Keratinocyte (primary cell): ENCODE measurements at regions not wholly inside any gene's neighbourhood (a gene's known extent, or its start where the extent isn't known, plus 50 kb on each side); places are given as distances from the start of the nearest gene placed in this dataset.

Experiments used
- DNase-seq: peaks from one replicate; pipeline ENCODE4 v3.0.0-alpha.2; 2011; ENCODE audit warnings: low read depth, missing footprints, low spot score
- FAIRE-seq: peaks from 2 replicates; lab custom pipeline; 2011; peaks lifted over from hg19 to GRCh38; lab: Jason Lieb, UNC
- H2AFZ ChIP-seq: 2 replicates; pipeline ENCODE4 v1.6.0; 2012; ENCODE audit warnings: low read length, control low read depth, inconsistent platforms; ENCODE audit not compliant: control insufficient read depth
- H3K27ac ChIP-seq: 2 replicates; pipeline ENCODE4 v1.5.1; 2011; ENCODE audit warnings: low read length; ENCODE audit not compliant: control insufficient read depth, insufficient read depth
- H3K27me3 ChIP-seq: 3 replicates; pipeline ENCODE4 v1.6.0; 2011; ENCODE audit warnings: low read length; ENCODE audit not compliant: control insufficient read depth, insufficient read depth; ENCODE audit errors: extremely low read depth
- H3K36me3 ChIP-seq, 2 experiments: 2 replicates in 1 of 2; 3 replicates in 1 of 2; pipeline ENCODE4 v1.5.1; 2011; ENCODE audit warnings: low read length in 2 of 2, mild to moderate bottlenecking in 1 of 2; ENCODE audit not compliant: control insufficient read depth in 2 of 2, insufficient read depth in 2 of 2; ENCODE audit errors: extremely low read depth in 1 of 2
- H3K4me1 ChIP-seq: 3 replicates; pipeline ENCODE4 v1.5.1; 2011; ENCODE audit warnings: low read length; ENCODE audit not compliant: control insufficient read depth, insufficient read depth; ENCODE audit errors: extremely low read depth
- H3K4me2 ChIP-seq: 3 replicates; pipeline ENCODE4 v1.6.0; 2011; ENCODE audit warnings: low read depth, low read length; ENCODE audit not compliant: control insufficient read depth, insufficient read depth; ENCODE audit errors: extremely low read depth
- H3K4me3 ChIP-seq, 3 experiments: fragments of 200-600 bp in 1 of 3; sonication (generic) in 1 of 3; 2 replicates in 2 of 3; 3 replicates in 1 of 3; pipeline ENCODE4 v1.5.1; 2011 to 2016; ENCODE audit warnings: low read length in 3 of 3, mild to moderate bottlenecking in 3 of 3, control low read depth in 2 of 3, inconsistent platforms in 1 of 3, low read depth in 1 of 3, mixed read lengths in 1 of 3, mixed run types in 1 of 3, moderate library complexity in 1 of 3; ENCODE audit not compliant: control insufficient read depth in 2 of 3, insufficient read depth in 2 of 3; ENCODE audit errors: extremely low read depth in 1 of 3
- H3K79me2 ChIP-seq: 2 replicates; pipeline ENCODE4 v1.6.0; 2012; ENCODE audit warnings: low read length; ENCODE audit not compliant: control insufficient read depth, insufficient read depth
- H3K9ac ChIP-seq: 3 replicates; pipeline ENCODE4 v1.6.0; 2011; ENCODE audit warnings: low read length; ENCODE audit not compliant: control insufficient read depth, insufficient read depth; ENCODE audit errors: extremely low read depth
- H3K9me1 ChIP-seq: 3 replicates; pipeline ENCODE4 v1.6.0; 2011; ENCODE audit warnings: low read length; ENCODE audit not compliant: control insufficient read depth, insufficient read depth; ENCODE audit errors: extremely low read depth
- H3K9me3 ChIP-seq: 2 replicates; pipeline ENCODE4 v1.5.1; 2012; ENCODE audit warnings: low read depth, low read length; ENCODE audit not compliant: control insufficient read depth
- H4K20me1 ChIP-seq: 3 replicates; pipeline ENCODE4 v1.6.0; 2011; ENCODE audit warnings: low read length; ENCODE audit not compliant: control insufficient read depth, insufficient read depth; ENCODE audit errors: extremely low read depth
- CTCF ChIP-seq, 3 experiments: IDR thresholded peaks in 1 of 3; conservative IDR thresholded peaks in 1 of 3; optimal IDR thresholded peaks in 1 of 3; 2 replicates in 2 of 3; 3 replicates in 1 of 3; pipeline versions ENCODE3 to v1.5.1; 2011; ENCODE audit warnings: low read length in 3 of 3, mild to moderate bottlenecking in 3 of 3, moderate library complexity in 2 of 3, control low read depth in 1 of 3, inconsistent platforms in 1 of 3; ENCODE audit not compliant: insufficient read depth in 2 of 3; ENCODE audit errors: extremely low read depth in 1 of 3
- EZH2 ChIP-seq: IDR thresholded peaks from one replicate; pipeline ENCODE4 v1.6.1; 2012; ENCODE audit warnings: inconsistent platforms, mild to moderate bottlenecking, low read length, moderate library complexity
- dilution Hi-C: fragments of 300-500 bp; cut with MboI; formaldehyde crosslinking; loops from one replicate; pipeline ENCODE4 v1.7.0; 2020; ENCODE audit warnings: low sequenced_read_pairs; ENCODE audit not compliant: extremely low pct_ligation_motif_present

GRCh38 chr13:89806594-89806993 lies 1540.9 kb upstream of the MIR17HG start:
- DNase-seq (no peak), FAIRE-seq (no peak)
- Histone ChIP-seq H4K20me1 (no peaks in the 10 kb centered on the region), H3K9ac (no peak overlapping the region), H3K9me3 (no peaks in the 10 kb centered on the region), H3K36me3 (no peaks in the 10 kb centered on the region), H3K27me3 (no peaks in the 10 kb centered on the region), H3K9me1 (no peaks in the 10 kb centered on the region), H3K4me2 (no peak overlapping the region), H2AFZ (no peak overlapping the region), H3K79me2 (no peaks in the 10 kb centered on the region), H3K4me1 (no peaks in the 10 kb centered on the region), H3K4me3 (no peak overlapping the region), H3K27ac (no peak overlapping the region)
- TF ChIP-seq CTCF (optimal IDR thresholded peaks at IDR 0.05 in 1 of 3, IDR thresholded peaks at IDR 0.05 in 1 of 3, conservative IDR thresholded peaks at IDR 0.05 in 1 of 3; ENCODE audit: extremely low read depth in 1 of 3, insufficient read depth in 2 of 3, low read length in 3 of 3): no peak
- TF ChIP-seq EZH2: no peak
- dilution Hi-C loops: no loop called here

GRCh38 chr13:89812856-89813255 lies 1534.6 kb upstream of the MIR17HG start:
- H3K9me1 ChIP-seq: no peaks in the 10 kb centered on the region
- H2AFZ ChIP-seq: no peak overlapping the region
- H3K4me1 ChIP-seq: no peaks in the 10 kb centered on the region
- no peaks in the 10 kb centered on the region for H3K9me3 ChIP-seq
- H4K20me1 ChIP-seq: no peaks in the 10 kb centered on the region
- FAIRE-seq (no peak), DNase-seq (no peak)
- no peaks in the 10 kb centered on the region for H3K36me3 ChIP-seq
- H3K4me2 ChIP-seq: no peak overlapping the region
- H3K4me3 ChIP-seq: no peak overlapping the region
- no peak overlapping the region for H3K9ac ChIP-seq
- TF ChIP-seq EZH2 (no peak), CTCF (optimal IDR thresholded peaks at IDR 0.05 in 1 of 3, IDR thresholded peaks at IDR 0.05 in 1 of 3, conservative IDR thresholded peaks at IDR 0.05 in 1 of 3; ENCODE audit: extremely low read depth in 1 of 3, insufficient read depth in 2 of 3, low read length in 3 of 3) (no peak)
- no peak overlapping the region for H3K27ac ChIP-seq
- H3K27me3 ChIP-seq: no peaks in the 10 kb centered on the region
- no peaks in the 10 kb centered on the region for H3K79me2 ChIP-seq
- dilution Hi-C loops: no loop called here
